Stomach (tissue), 8 donors: ENCODE measurements at regions not wholly inside any gene's neighbourhood (a gene's known extent, or its start where the extent isn't known, plus 50 kb on each side); places are given as distances from the start of the nearest gene placed in this dataset.

ENCODE experiments used
- DNase-seq, 2 donors: peaks; one replicate each; pipeline versions ENCODE4 v3.0.0 to v3.0.0-alpha.2; 2013 to 2019
- H3K27ac ChIP-seq, 5 donors: fragments of 200-600 bp in 4 of 5; sonication (generic) in 4 of 5; one replicate each; pipeline ENCODE4 v1.5.1; 2013 to 2019; ENCODE audit warnings: mild to moderate bottlenecking in 1 of 5, moderate library complexity in 1 of 5
- H3K27me3 ChIP-seq, 3 donors: fragments of 200-600 bp; sonication (generic); one replicate each; pipeline ENCODE4 v1.5.1; 2017 to 2019; ENCODE audit warnings: mixed run types in 1 of 3
- H3K36me3 ChIP-seq, 4 donors: fragments of 200-600 bp; sonication (generic); 1 replicate in 3 of 4; 2 replicates in 1 of 4; pipeline ENCODE4 v1.5.1; 2016 to 2019
- H3K4me1 ChIP-seq, 4 donors: fragments of 200-600 bp; sonication (generic); one replicate each; pipeline ENCODE4 v1.5.1; 2016 to 2019
- H3K4me3 ChIP-seq, 4 donors: fragments of 200-600 bp; sonication (generic) in 3 of 4; one replicate each; pipeline ENCODE4 v1.5.1; 2016 to 2019; ENCODE audit warnings: mild to moderate bottlenecking in 1 of 4
- H3K9me3 ChIP-seq, 4 donors: fragments of 200-600 bp; sonication (generic); one replicate each; pipeline ENCODE4 v1.5.1; 2016 to 2019
- CTCF ChIP-seq, 7 experiments: fragments of 450-650 bp in 4 of 7; fragments of 200-600 bp in 3 of 7; sonication (generic) in 3 of 7; IDR thresholded peaks; one replicate each; pipeline ENCODE4 v1.5.1; 2016 to 2019; ENCODE audit warnings: antibody characterized with exemption in 7 of 7, control low read depth in 2 of 7, mild to moderate bottlenecking in 1 of 7
- EP300 ChIP-seq: sonication (generic); formaldehyde crosslinking; IDR thresholded peaks from one replicate; pipeline ENCODE4 v1.6.1; 2017; ENCODE audit warnings: antibody characterized with exemption
- POLR2A ChIP-seq, 4 donors: fragments of 450-650 bp; IDR thresholded peaks; one replicate each; pipeline ENCODE4 v1.6.1; 2016; ENCODE audit warnings: antibody characterized with exemption in 4 of 4, control low read depth in 2 of 4, mild to moderate bottlenecking in 1 of 4, moderate library complexity in 1 of 4
- POLR2AphosphoS5 ChIP-seq, 3 donors: sonication (generic); formaldehyde crosslinking; IDR thresholded peaks; one replicate each; pipeline ENCODE4 v1.6.1; 2016; ENCODE audit warnings: antibody characterized with exemption in 3 of 3
- WGBS, 5 donors: extraction: QIAGEN DNeasy Blood & Tissue Kit in 3 of 5; methylation state at CpG; one replicate each; pipeline versions ENCODE4 v1.1.5 to v1.1.7; 2013 to 2018; 5-methylcytosine and 5-hydroxymethylcytosine counted together
- intact Hi-C: fragments of 100-400 bp; cut with DNase I; formaldehyde crosslinking; loops from one replicate; pipeline ENCODE4 v1.15.1; 2023; ENCODE audit warnings: low total_unique reads
- donor health status: healthy with polysubstance abuse.
- donor health status: Bipolar disorder and iron deficiency.
- donor health status: healthy.

GRCh38 chr3:107106907-107107306 is 270.3 kb upstream of the CCDC54 start:
- no peaks in the 10 kb centered on the region for H3K4me1 ChIP-seq
- H3K9me3 ChIP-seq = peaks cover 0 to 6% (median 3%) of the 10 kb centered on the region in 4 donors
- no peak for DNase-seq
- TF ChIP-seq EP300 (no peak), POLR2AphosphoS5 (IDR thresholded peaks at IDR 0.05) (no peak), POLR2A (IDR thresholded peaks at IDR 0.05) (no peak), CTCF (IDR thresholded peaks at IDR 0.05) (no peak)
- no peak overlapping the region for H3K27ac ChIP-seq
- intact Hi-C loops = no loop called here
- no peaks in the 10 kb centered on the region for H3K36me3 ChIP-seq
- H3K4me3 ChIP-seq = no peak overlapping the region
- 90 to 93% (median 92%) methylated on average over 8 of the region's 8 CpGs for WGBS, 5 donors
- no peaks in the 10 kb centered on the region for H3K27me3 ChIP-seq

GRCh38 chr3:107110596-107111305 is 266.5 kb upstream of the CCDC54 start:
- intact Hi-C loops = no loop called here
- TF ChIP-seq POLR2A (IDR thresholded peaks at IDR 0.05) = no peak
- TF ChIP-seq POLR2AphosphoS5 (IDR thresholded peaks at IDR 0.05) = no peak
- no peak for TF ChIP-seq EP300
- TF ChIP-seq CTCF (IDR thresholded peaks at IDR 0.05) = no peak
- no peaks in the 10 kb centered on the region for H3K4me1 ChIP-seq

GRCh38 chr3:107111872-107112271 is 265.4 kb upstream of the CCDC54 start:
- Histone ChIP-seq H3K27ac (no peak overlapping the region), H3K27me3 (no peaks in the 10 kb centered on the region), H3K36me3 (no peaks in the 10 kb centered on the region), H3K4me3 (no peak overlapping the region), H3K9me3 (no peaks in the 10 kb centered on the region), H3K4me1 (no peaks in the 10 kb centered on the region)
- 72 to 83% (median 80%) methylated on average over 2 of the region's 2 CpGs for WGBS, 5 donors
- TF ChIP-seq CTCF (IDR thresholded peaks at IDR 0.05) (no peak), EP300 (no peak)
- intact Hi-C loops = no loop called here
- DNase-seq = no peak

More at GRCh38 chr3:107110596-107111305, 266.5 kb upstream of the CCDC54 start:
- no peaks in the 10 kb centered on the region for H3K27me3 ChIP-seq
- no peak overlapping the region for H3K4me3 ChIP-seq
- no peaks in the 10 kb centered on the region for H3K9me3 ChIP-seq
- WGBS, 5 donors = 84 to 95% (median 85%) methylated on average over 3 of the region's 3 CpGs
- no peak overlapping the region for H3K27ac ChIP-seq
- no peaks in the 10 kb centered on the region for H3K36me3 ChIP-seq
- DNase-seq = no peak

- Histone ChIP-seq H3K4me3 (no peak overlapping the region), H3K36me3 (no peaks in the 10 kb centered on the region), H3K27me3 (no peaks in the 10 kb centered on the region), H3K27ac (no peak overlapping the region), H3K4me1 (peaks cover 0 to under 1% (median 0%) of the 10 kb centered on the region in 4 donors), H3K9me3 (no peaks in the 10 kb centered on the region)
- WGBS, 5 donors = 92 to 100% (median 93%) methylated on average over 1 of the region's 1 CpG
- no peak for DNase-seq
- no peak for TF ChIP-seq POLR2AphosphoS5 (IDR thresholded peaks at IDR 0.05)
- no peak for TF ChIP-seq EP300
- TF ChIP-seq CTCF (IDR thresholded peaks at IDR 0.05) = no peak
- TF ChIP-seq POLR2A (IDR thresholded peaks at IDR 0.05) = no peak
- intact Hi-C loops = no loop called here
Observed at GRCh38 chr3:107112356-107112755, 264.9 kb upstream of the CCDC54 start.
